B cell (primary cell): ENCODE measurements at regions not wholly inside any gene's neighbourhood (a gene's known extent, or its start where the extent isn't known, plus 50 kb on each side); places are given as distances from the start of the nearest gene placed in this dataset.

Experiments used
- ATAC-seq: fragments of 200-7000 bp; cut with Tn5 transposase; one replicate; pipeline ENCODE4 v1.10.0; 2021; ENCODE audit warnings: low read depth, mild to moderate bottlenecking, moderate number of reproducible peaks, moderate library complexity
- CTCF ChIA-PET: fragments of 350-600 bp; sonication (Branson Sonifier 250); formaldehyde crosslinking; loops from one replicate; lab custom pipeline; 2021; ENCODE audit warnings: antibody characterized with exemption, inconsistent platforms; lab: Charles Lee
- POLR2A ChIA-PET: fragments of 350-600 bp; sonication (Branson Sonifier 250); formaldehyde crosslinking; loops from one replicate; lab custom pipeline; 2021; ENCODE audit warnings: antibody characterized with exemption; lab: Charles Lee
- DNase-seq: peaks from one replicate; pipeline ENCODE4 v3.0.0; 2013
- H2AFZ ChIP-seq: 2 replicates; pipeline ENCODE4 v1.6.1; 2012; ENCODE audit warnings: mild to moderate bottlenecking, low read depth, low read length; ENCODE audit not compliant: insufficient read depth, poor library complexity, severe bottlenecking
- H3K27ac ChIP-seq, 2 donors: 1 replicate in 1 of 2; 2 replicates in 1 of 2; pipeline ENCODE4 v1.5.1; 2012 to 2013; ENCODE audit warnings: low read length in 2 of 2, mild to moderate bottlenecking in 2 of 2, moderate library complexity in 1 of 2
- H3K27me3 ChIP-seq, 4 experiments: fragments of 200-600 bp in 1 of 4; sonication (generic) in 1 of 4; replicated peaks in 1 of 4; 1 replicate in 2 of 4; 2 replicates in 2 of 4; pipeline versions ENCODE4 v1.6.1 to v1.7.0; 2013 to 2016; ENCODE audit warnings: low read length in 3 of 4, mild to moderate bottlenecking in 2 of 4, mixed read lengths in 1 of 4, moderate library complexity in 1 of 4; ENCODE audit not compliant: insufficient read depth in 4 of 4, control insufficient read depth in 3 of 4; ENCODE audit errors: control extremely low read depth in 1 of 4
- H3K36me3 ChIP-seq, 2 experiments: replicated peaks in 1 of 2; 1 replicate in 1 of 2; 2 replicates in 1 of 2; pipeline versions ENCODE4 v1.6.1 to v1.7.1; 2013; ENCODE audit warnings: low read length in 1 of 2; ENCODE audit not compliant: insufficient read depth in 2 of 2, control insufficient read depth in 1 of 2; ENCODE audit errors: control extremely low read depth in 1 of 2, extremely low read depth in 1 of 2
- H3K4me1 ChIP-seq, 2 donors: fragments of 200-600 bp in 1 of 2; sonication (generic) in 1 of 2; 1 replicate in 1 of 2; 2 replicates in 1 of 2; pipeline versions ENCODE4 v1.5.1 to v1.6.1; 2013 to 2017; ENCODE audit warnings: low read length in 2 of 2; ENCODE audit not compliant: control insufficient read depth in 2 of 2, insufficient read depth in 2 of 2
- H3K4me2 ChIP-seq: replicated peaks from 2 replicates; pipeline ENCODE3; 2012; ENCODE audit warnings: mild to moderate bottlenecking, low read depth, low read length; ENCODE audit not compliant: poor library complexity, severe bottlenecking
- H3K4me3 ChIP-seq, 5 experiments: fragments of 200-600 bp in 1 of 5; sonication (generic) in 1 of 5; 1 replicate in 3 of 5; 2 replicates in 2 of 5; pipeline versions ENCODE4 v1.5.1 to v1.7.0; 2011 to 2016; ENCODE audit warnings: low read length in 4 of 5, mild to moderate bottlenecking in 4 of 5, low read depth in 2 of 5, control low read depth in 1 of 5, moderate library complexity in 1 of 5; ENCODE audit not compliant: insufficient read depth in 1 of 5; ENCODE audit errors: control extremely low read depth in 1 of 5, extremely low read depth in 1 of 5
- H3K79me2 ChIP-seq: fragments of 200-600 bp; sonication (generic); one replicate; pipeline ENCODE4 v1.6.0; 2016; ENCODE audit warnings: low read length; ENCODE audit not compliant: control insufficient read depth, insufficient read depth
- H3K9ac ChIP-seq: fragments of 200-600 bp; sonication (generic); 2 replicates; pipeline ENCODE4 v1.6.1; 2017; ENCODE audit warnings: mild to moderate bottlenecking, low read length, moderate library complexity
- H3K9me3 ChIP-seq, 3 donors: one replicate each; pipeline versions ENCODE4 v1.6.1 to v1.7.1; 2013; ENCODE audit warnings: low read length in 2 of 3; ENCODE audit not compliant: control insufficient read depth in 2 of 3, insufficient read depth in 1 of 3; ENCODE audit errors: control extremely low read depth in 1 of 3
- H4K20me1 ChIP-seq: 2 replicates; pipeline ENCODE4 v1.6.0; 2012; ENCODE audit warnings: mild to moderate bottlenecking, low read length; ENCODE audit not compliant: insufficient read depth, control insufficient read depth, poor library complexity, severe bottlenecking
- H3K27ac Mint-ChIP-seq: one replicate; pipeline ENCODE4 v1.8.0; 2021; ENCODE audit warnings: mixed read lengths
- H3K27me3 Mint-ChIP-seq: one replicate; pipeline ENCODE4 v1.8.0; 2021; ENCODE audit warnings: mixed read lengths
- H3K4me1 Mint-ChIP-seq: one replicate; pipeline ENCODE4 v1.8.0; 2021; ENCODE audit warnings: mixed read lengths
- H3K4me3 Mint-ChIP-seq: one replicate; pipeline ENCODE4 v1.8.0; 2021; ENCODE audit warnings: mixed read lengths
- H3K9me3 Mint-ChIP-seq: one replicate; pipeline ENCODE4 v1.8.0; 2022; ENCODE audit warnings: mixed read lengths; ENCODE audit not compliant: insufficient read depth
- CTCF ChIP-seq: fragments of 200-600 bp; IDR thresholded peaks from one replicate; pipeline ENCODE4 v1.8.0; 2022; ENCODE audit warnings: antibody characterized with exemption, mild to moderate bottlenecking
- EZH2 ChIP-seq: IDR thresholded peaks from 2 replicates; pipeline ENCODE4 v1.6.1; 2012; ENCODE audit warnings: borderline replicate concordance, low read depth, mild to moderate bottlenecking, moderate library complexity, low read length; ENCODE audit not compliant: insufficient read depth, poor library complexity, severe bottlenecking
- WGBS: methylation state at CpG from one replicate; pipeline ENCODE4 v1.1.5; 2013; ENCODE audit warnings: missing lambda C conversion rate; ENCODE audit not compliant: insufficient coverage; 5-methylcytosine and 5-hydroxymethylcytosine counted together
- intact Hi-C: fragments of 100-400 bp; cut with micrococcal nuclease; formaldehyde crosslinking; loops from one replicate; pipeline ENCODE4 v1.10.0; 2022

GRCh38 chrX:22634083-22634482 lies 361.4 kb downstream of the CBLL2 start:
- Histone ChIP-seq H3K9ac (no peak overlapping the region), H3K4me3 (no peak overlapping the region), H3K79me2 (no peaks in the 10 kb centered on the region), H3K9me3 (no peaks in the 10 kb centered on the region), H2AFZ (no peak overlapping the region), H4K20me1 (no peaks in the 10 kb centered on the region), H3K27ac (no peak overlapping the region), H3K27me3 (no peaks in the 10 kb centered on the region), H3K4me1 (no peaks in the 10 kb centered on the region), H3K36me3 (no peaks in the 10 kb centered on the region), H3K4me2 (no peak overlapping the region)
- Mint-ChIP-seq H3K27me3 (peaks cover 4% of the 10 kb centered on the region), H3K27ac (no peak overlapping the region), H3K4me1 (no peaks in the 10 kb centered on the region), H3K9me3 (no peaks in the 10 kb centered on the region), H3K4me3 (no peak overlapping the region)
- CTCF ChIA-PET = no interaction called here
- intact Hi-C loops = no loop called here
- TF ChIP-seq CTCF = no peak
- TF ChIP-seq EZH2 = no peak
- ATAC-seq (no peak), DNase-seq (no peak)
- POLR2A ChIA-PET = no interaction called here
- 72% methylated on average over 3 of the region's 4 CpGs for WGBS

GRCh38 chrX:22634751-22635150 lies 362.0 kb downstream of the CBLL2 start:
- no peak overlapping the region for H3K4me2 ChIP-seq
- H3K9me3 ChIP-seq = no peaks in the 10 kb centered on the region
- Mint-ChIP-seq H3K4me3 (no peak overlapping the region), H3K27ac (no peak overlapping the region), H3K27me3 (peaks cover 4% of the 10 kb centered on the region), H3K4me1 (no peaks in the 10 kb centered on the region), H3K9me3 (no peaks in the 10 kb centered on the region)
- H3K4me1 ChIP-seq = no peaks in the 10 kb centered on the region
- ChIA-PET CTCF (no interaction called here), POLR2A (no interaction called here)
- intact Hi-C loops = no loop called here
- H2AFZ ChIP-seq = no peak overlapping the region
- H3K9ac ChIP-seq = no peak overlapping the region
- H3K27ac ChIP-seq = no peak overlapping the region
- H3K79me2 ChIP-seq = no peaks in the 10 kb centered on the region
- DNase-seq (no peak), ATAC-seq (no peak)
- no peaks in the 10 kb centered on the region for H4K20me1 ChIP-seq
- TF ChIP-seq EZH2 (no peak), CTCF (no peak)
- no peak overlapping the region for H3K4me3 ChIP-seq
- WGBS = no CpG with 5 or more reads among the region's 1 CpG
- no peaks in the 10 kb centered on the region for H3K36me3 ChIP-seq
- no peaks in the 10 kb centered on the region for H3K27me3 ChIP-seq
